ENCODE measurements at regions not wholly inside any gene's neighbourhood (a gene's known extent, or its start where the extent isn't known, plus 50 kb on each side); places are given as distances from the start of the nearest gene placed in this dataset.

- TF ChIP-seq, protein P1, sequence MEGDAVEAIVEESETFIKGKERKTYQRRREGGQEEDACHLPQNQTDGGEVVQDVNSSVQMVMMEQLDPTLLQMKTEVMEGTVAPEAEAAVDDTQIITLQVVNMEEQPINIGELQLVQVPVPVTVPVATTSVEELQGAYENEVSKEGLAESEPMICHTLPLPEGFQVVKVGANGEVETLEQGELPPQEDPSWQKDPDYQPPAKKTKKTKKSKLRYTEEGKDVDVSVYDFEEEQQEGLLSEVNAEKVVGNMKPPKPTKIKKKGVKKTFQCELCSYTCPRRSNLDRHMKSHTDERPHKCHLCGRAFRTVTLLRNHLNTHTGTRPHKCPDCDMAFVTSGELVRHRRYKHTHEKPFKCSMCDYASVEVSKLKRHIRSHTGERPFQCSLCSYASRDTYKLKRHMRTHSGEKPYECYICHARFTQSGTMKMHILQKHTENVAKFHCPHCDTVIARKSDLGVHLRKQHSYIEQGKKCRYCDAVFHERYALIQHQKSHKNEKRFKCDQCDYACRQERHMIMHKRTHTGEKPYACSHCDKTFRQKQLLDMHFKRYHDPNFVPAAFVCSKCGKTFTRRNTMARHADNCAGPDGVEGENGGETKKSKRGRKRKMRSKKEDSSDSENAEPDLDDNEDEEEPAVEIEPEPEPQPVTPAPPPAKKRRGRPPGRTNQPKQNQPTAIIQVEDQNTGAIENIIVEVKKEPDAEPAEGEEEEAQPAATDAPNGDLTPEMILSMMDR (IDR thresholded peaks at IDR 0.05) = no peak
- TF ChIP-seq POLR2A (IDR thresholded peaks at IDR 0.05) (no peak), EP300 (IDR thresholded peaks at IDR 0.05) (no peak), POLR2AphosphoS5 (IDR thresholded peaks at IDR 0.05) (no peak)
Observed at GRCh38 chrX:88830111-88830510, 83.1 kb downstream of the CPXCR1 start.

Data from stomach (tissue), 4 donors.